HepG2 (cell line): ENCODE measurements at regions not wholly inside any gene's neighbourhood (a gene's known extent, or its start where the extent isn't known, plus 50 kb on each side); places are given as distances from the start of the nearest gene placed in this dataset.
"Not testable (repeated sequence)": the region's sequence is repeated elsewhere in the genome, so short reads cannot be mapped to it uniquely, and the experiment has no call there.

ENCODE experiments used
- ATAC-seq: fragments of 200-7000 bp; cut with Tn5 transposase; 3 replicates; pipeline ENCODE4 v1.9.1; 2020; ENCODE audit warnings: mild to moderate bottlenecking, moderate library complexity
- BruUV-seq: library from RNA; stranded (reverse); fragments of 400-500 nt; replicated peaks from 2 replicates; lab custom pipeline; 2021; lab: Mats Ljungman, UMichigan
- CTCF ChIA-PET: fragments of 300-600 bp; formaldehyde crosslinking; extraction: SDS; loops from one replicate; lab custom pipeline; 2021; ENCODE audit warnings: low total read pairs, inconsistent platforms, low intra/inter-chr PET ratio; lab: Yijun Ruan, JAX
- POLR2A ChIA-PET: fragments of 350-600 bp; sonication (Branson Sonifier 250); formaldehyde crosslinking; loops from one replicate; lab custom pipeline; 2020; ENCODE audit warnings: antibody characterized with exemption, inconsistent platforms; lab: Yijun Ruan, JAX
- DNase-seq: peaks from one replicate; pipeline ENCODE4 v3.0.0-alpha.2; 2015; ENCODE audit warnings: low spot score
- FAIRE-seq: peaks from 3 replicates; lab custom pipeline; 2011; peaks lifted over from hg19 to GRCh38; lab: Jason Lieb, UNC
- H2AFZ ChIP-seq: one replicate; pipeline ENCODE4 v1.6.1; 2011; ENCODE audit warnings: low read length, inconsistent platforms
- H3K27ac ChIP-seq: fragments of 300-600 bp; 3 replicates; pipeline ENCODE4 v1.8.0; 2011; ENCODE audit warnings: mixed run types, mild to moderate bottlenecking, mixed read lengths, low read length, inconsistent platforms; ENCODE audit not compliant: insufficient read depth; ENCODE audit errors: extremely low read length
- H3K27me3 ChIP-seq, 2 experiments: fragments of 200-600 bp in 1 of 2; 2 replicates in 1 of 2; 3 replicates in 1 of 2; pipeline versions ENCODE4 v1.6.0 to v1.8.0; 2011; ENCODE audit warnings: low read length in 2 of 2, mild to moderate bottlenecking in 2 of 2, moderate library complexity in 2 of 2, inconsistent platforms in 1 of 2; ENCODE audit not compliant: insufficient read depth in 2 of 2, control insufficient read depth in 1 of 2
- H3K36me3 ChIP-seq, 2 experiments: fragments of 200-600 bp in 1 of 2; replicated peaks in 1 of 2; 2 replicates in 1 of 2; 3 replicates in 1 of 2; pipeline versions ENCODE4 v1.5.1 to v1.8.0; 2011; ENCODE audit warnings: low read length in 2 of 2, inconsistent platforms in 1 of 2; ENCODE audit not compliant: insufficient read depth in 2 of 2, control insufficient read depth in 1 of 2
- H3K4me1 ChIP-seq: 2 replicates; pipeline ENCODE4 v1.5.1; 2012; ENCODE audit warnings: low read length, inconsistent platforms; ENCODE audit not compliant: insufficient read depth
- H3K4me2 ChIP-seq: 2 replicates; pipeline ENCODE4 v1.6.0; 2011; ENCODE audit warnings: low read depth, low read length, inconsistent platforms
- H3K4me3 ChIP-seq, 3 experiments: fragments of 200-600 bp in 1 of 3; sonication (generic), shearing (Covaris generic) in 1 of 3; replicated peaks in 1 of 3; 2 replicates each; pipeline ENCODE4 v1.5.1; 2011 to 2016; ENCODE audit warnings: low read length in 3 of 3, inconsistent platforms in 2 of 3, low read depth in 2 of 3, mild to moderate bottlenecking in 2 of 3, control low read depth in 1 of 3, mixed read lengths in 1 of 3; ENCODE audit not compliant: insufficient read depth in 1 of 3
- H3K79me2 ChIP-seq: one replicate; pipeline ENCODE4 v1.6.1; 2011; ENCODE audit warnings: low read length, inconsistent platforms; ENCODE audit not compliant: insufficient read depth
- H3K9ac ChIP-seq: 2 replicates; pipeline ENCODE4 v1.6.0; 2011; ENCODE audit warnings: mild to moderate bottlenecking, low read depth, low read length, inconsistent platforms; ENCODE audit not compliant: insufficient read depth
- H3K9me3 ChIP-seq: 2 replicates; pipeline ENCODE4 v1.5.1; 2012; ENCODE audit warnings: mild to moderate bottlenecking, low read length
- H4K20me1 ChIP-seq: 2 replicates; pipeline ENCODE4 v1.6.0; 2011; ENCODE audit warnings: inconsistent platforms, mild to moderate bottlenecking, low read length, moderate library complexity; ENCODE audit not compliant: insufficient read depth
- AKAP8 ChIP-seq: sonication (generic); formaldehyde crosslinking; IDR thresholded peaks from 2 replicates; pipeline ENCODE4 v1.5.1; 2020; ENCODE audit warnings: mild to moderate bottlenecking, missing genetic modification reagents
- KDM4B ChIP-seq: sonication (generic); formaldehyde crosslinking; IDR thresholded peaks from 2 replicates; pipeline ENCODE4 v1.4.0; 2020; ENCODE audit warnings: missing genetic modification reagents
- KLF15 ChIP-seq: sonication (generic); formaldehyde crosslinking; IDR thresholded peaks from 2 replicates; pipeline ENCODE4 v1.8.1; 2023; ENCODE audit warnings: borderline replicate concordance, mild to moderate bottlenecking, inconsistent platforms, missing genetic modification reagents, mixed read lengths
- MTA1 ChIP-seq: sonication (generic); formaldehyde crosslinking; IDR thresholded peaks from 2 replicates; pipeline ENCODE4 v1.4.0; 2020; ENCODE audit warnings: missing genetic modification reagents, mild to moderate bottlenecking, borderline replicate concordance
- SIX4 ChIP-seq: sonication (generic); formaldehyde crosslinking; IDR thresholded peaks from 2 replicates; pipeline ENCODE4 v1.4.0; 2020; ENCODE audit warnings: missing genetic modification reagents
- TRIM24 ChIP-seq: sonication (generic); formaldehyde crosslinking; IDR thresholded peaks from 2 replicates; pipeline ENCODE4 v1.8.0; 2022; ENCODE audit warnings: mild to moderate bottlenecking, missing genetic modification reagents
- ZBTB3 ChIP-seq: sonication (generic); formaldehyde crosslinking; IDR thresholded peaks from 2 replicates; pipeline ENCODE4 v1.4.0; 2020; ENCODE audit warnings: low read depth, mild to moderate bottlenecking, moderate library complexity, missing genetic modification reagents, borderline replicate concordance
- WGBS: methylation state at CpG from one replicate; pipeline ENCODE4 v1.1.6; 2017; ENCODE audit warnings: low lambda C conversion rate; 5-methylcytosine and 5-hydroxymethylcytosine counted together
- in situ Hi-C: cut with HindIII; loops from 2 replicates; pipeline ENCODE4 v1.10.0; 2017; ENCODE audit warnings: low pct_unique_long_range_greater_than_20kb; ENCODE audit not compliant: extremely low pct_ligation_motif_present
- intact Hi-C: fragments of 100-400 bp; cut with micrococcal nuclease; formaldehyde crosslinking; loops from one replicate; pipeline ENCODE4 v1.10.0; 2022; ENCODE audit not compliant: unreplicated experiment
- TF ChIP-seq, protein P1 (sequence below): sonication (generic); formaldehyde crosslinking; IDR thresholded peaks from 2 replicates; pipeline ENCODE4 v1.8.1; 2023; ENCODE audit warnings: mild to moderate bottlenecking, moderate library complexity, missing genetic modification reagents
- TF ChIP-seq, protein P2 (sequence below), 2 experiments: sonication (generic) in 1 of 2; formaldehyde crosslinking in 1 of 2; IDR thresholded peaks; 2 replicates each; pipeline versions ENCODE4 v1.4.0 to v1.6.1; 2016 to 2020; ENCODE audit warnings: borderline replicate concordance in 1 of 2, low read depth in 1 of 2, mild to moderate bottlenecking in 1 of 2, missing genetic modification reagents in 1 of 2

DNA sequence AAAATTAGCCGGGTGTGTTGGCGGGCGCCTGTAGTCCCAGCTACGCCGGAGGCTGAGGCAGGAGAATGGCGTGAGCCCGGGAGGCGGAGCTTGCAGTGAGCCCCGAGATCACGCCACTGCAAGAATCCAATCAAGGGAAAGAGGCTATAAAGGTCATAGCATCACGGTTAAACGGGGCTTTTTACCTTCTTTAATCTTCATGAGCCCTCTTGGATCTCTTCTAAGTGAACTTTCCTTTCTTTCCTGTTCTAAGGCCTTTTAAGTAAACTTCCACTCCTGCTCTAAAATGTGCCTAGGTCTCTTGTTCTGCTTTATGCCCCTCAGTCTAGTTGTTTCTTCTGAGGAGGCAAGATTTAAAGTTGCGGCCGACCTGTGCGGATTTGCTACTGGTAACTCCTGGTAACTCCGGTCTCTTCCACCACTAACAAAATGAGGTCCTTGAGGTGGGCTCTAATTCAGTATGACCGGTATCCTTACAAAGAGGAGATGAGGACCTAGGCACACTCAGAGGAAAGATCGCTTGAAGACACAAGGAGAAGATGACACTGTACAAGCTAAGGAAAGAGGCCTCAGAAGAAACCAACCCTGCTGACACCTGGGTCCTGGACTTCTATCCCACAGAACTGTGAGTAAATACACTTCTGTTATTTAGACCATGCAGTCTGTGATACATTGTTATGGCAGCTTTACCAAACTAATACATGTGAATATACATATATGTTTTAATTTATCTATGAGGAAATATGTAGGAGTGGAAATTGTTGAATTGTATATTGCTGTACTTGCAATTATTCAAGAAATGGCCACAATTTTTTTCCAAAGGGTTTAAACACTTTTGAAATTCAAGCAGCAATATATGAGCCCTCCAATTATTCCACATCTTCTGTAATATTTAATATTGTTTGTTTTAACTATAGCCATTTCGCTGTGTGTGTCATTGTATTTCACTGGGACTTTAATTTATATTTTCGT, 331.5 kb upstream of the CNTNAP2 start:
- Histone ChIP-seq H3K4me3 (no peak overlapping the region), H3K27me3 (no peaks in the 10 kb centered on the region), H3K27ac (no peak overlapping the region), H3K4me2 (no peak overlapping the region), H3K4me1 (no peaks in the 10 kb centered on the region), H3K79me2 (no peaks in the 10 kb centered on the region), H4K20me1 (no peaks in the 10 kb centered on the region), H3K9me3 (peaks cover 75% of the 10 kb centered on the region), H3K9ac (no peak overlapping the region), H3K36me3 (no peaks in the 10 kb centered on the region), H2AFZ (no peak overlapping the region)
- FAIRE-seq (no peak), DNase-seq (no peak), ATAC-seq (no peak)
- BruUV-seq, result no TSS peak
- POLR2A ChIA-PET, result no interaction called here
- TF ChIP-seq KLF15, result no peak
- TF ChIP-seq, protein P1, sequence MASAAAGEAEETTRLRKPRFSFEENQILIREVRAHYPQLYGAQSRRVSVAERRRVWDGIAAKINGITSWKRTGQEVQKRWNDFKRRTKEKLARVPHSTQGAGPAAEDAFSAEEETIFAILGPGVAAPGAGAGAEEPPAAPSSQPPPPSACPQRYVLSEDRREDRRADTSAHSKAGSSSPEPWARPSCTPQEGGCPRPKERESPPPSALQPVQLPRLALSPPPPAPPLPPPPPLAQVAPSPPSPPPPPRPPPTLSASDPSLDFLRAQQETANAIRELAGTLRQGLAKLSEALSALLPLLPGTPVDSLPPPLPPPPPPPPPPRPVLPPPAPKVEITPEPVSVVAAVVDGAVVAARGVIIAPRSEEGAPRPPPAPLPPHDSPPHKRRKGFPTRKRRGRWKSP (CRISPR knock-in tag), result no peak
- TF ChIP-seq ZBTB3 (CRISPR knock-in tag), result no peak
- TF ChIP-seq, protein P2, sequence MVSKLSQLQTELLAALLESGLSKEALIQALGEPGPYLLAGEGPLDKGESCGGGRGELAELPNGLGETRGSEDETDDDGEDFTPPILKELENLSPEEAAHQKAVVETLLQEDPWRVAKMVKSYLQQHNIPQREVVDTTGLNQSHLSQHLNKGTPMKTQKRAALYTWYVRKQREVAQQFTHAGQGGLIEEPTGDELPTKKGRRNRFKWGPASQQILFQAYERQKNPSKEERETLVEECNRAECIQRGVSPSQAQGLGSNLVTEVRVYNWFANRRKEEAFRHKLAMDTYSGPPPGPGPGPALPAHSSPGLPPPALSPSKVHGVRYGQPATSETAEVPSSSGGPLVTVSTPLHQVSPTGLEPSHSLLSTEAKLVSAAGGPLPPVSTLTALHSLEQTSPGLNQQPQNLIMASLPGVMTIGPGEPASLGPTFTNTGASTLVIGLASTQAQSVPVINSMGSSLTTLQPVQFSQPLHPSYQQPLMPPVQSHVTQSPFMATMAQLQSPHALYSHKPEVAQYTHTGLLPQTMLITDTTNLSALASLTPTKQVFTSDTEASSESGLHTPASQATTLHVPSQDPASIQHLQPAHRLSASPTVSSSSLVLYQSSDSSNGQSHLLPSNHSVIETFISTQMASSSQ (IDR thresholded peaks at IDR 0.05; ENCODE audit: low read depth), result no peak
- TF ChIP-seq, protein P2 (CRISPR knock-in tag; IDR thresholded peaks at IDR 0.05; ENCODE audit: borderline replicate concordance), result no peak
- no peak for TF ChIP-seq TRIM24 (CRISPR knock-in tag)
- TF ChIP-seq SIX4 (CRISPR knock-in tag), result no peak
- TF ChIP-seq KDM4B (CRISPR knock-in tag), result no peak
- TF ChIP-seq AKAP8 (CRISPR knock-in tag), result no peak
- TF ChIP-seq MTA1 (CRISPR knock-in tag), result no peak
- in situ Hi-C loops, result no loop called here
- CTCF ChIA-PET, result no interaction called here
- WGBS, result 40% methylated on average over 20 of the region's 20 CpGs
- intact Hi-C loops, result no loop called here

DNA sequence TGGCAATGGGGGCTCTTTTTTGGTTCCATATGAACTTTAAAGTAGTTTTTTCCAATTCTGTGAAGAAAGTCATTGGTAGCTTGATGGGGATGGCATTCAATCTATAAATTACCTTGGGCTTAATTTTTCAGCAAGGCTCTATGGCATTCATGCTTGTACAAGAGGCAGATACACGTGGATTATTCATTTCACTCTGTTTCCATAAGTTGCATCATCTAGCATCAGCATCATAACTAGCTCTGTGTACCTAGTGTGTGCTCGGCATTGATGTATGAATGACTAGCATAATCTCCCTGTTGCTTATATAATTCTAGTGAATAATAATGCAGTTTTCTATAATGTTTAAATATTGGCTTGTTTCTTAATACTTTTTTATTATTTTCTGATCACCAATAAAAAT, 335.2 kb upstream of the CNTNAP2 start:
- FAIRE-seq, result not testable (repeated sequence)

More for the DNA sequence above, 335.2 kb upstream of the CNTNAP2 start:
- H3K79me2 ChIP-seq, H3K4me2 ChIP-seq, CTCF ChIA-PET, H4K20me1 ChIP-seq, DNase-seq, intact Hi-C loops, ATAC-seq, H3K4me1 ChIP-seq, H3K27me3 ChIP-seq, H3K36me3 ChIP-seq, H3K4me3 ChIP-seq, in situ Hi-C loops, H3K9ac ChIP-seq, POLR2A ChIA-PET, BruUV-seq, H3K27ac ChIP-seq, H2AFZ ChIP-seq: not testable (repeated sequence)
- peaks cover 69% of the 10 kb centered on the region for H3K9me3 ChIP-seq
- WGBS, result 2% methylated on average over 2 of the region's 2 CpGs
